GM12872 (cell line): ENCODE measurements at regions not wholly inside any gene's neighbourhood (a gene's known extent, or its start where the extent isn't known, plus 50 kb on each side); places are given as distances from the start of the nearest gene placed in this dataset.

ENCODE experiments used
- CTCF ChIP-seq: IDR thresholded peaks from 3 replicates; pipeline ENCODE4 v1.5.1; 2011; ENCODE audit warnings: low read depth, mild to moderate bottlenecking, low read length, moderate library complexity; ENCODE audit not compliant: insufficient read depth

- no peak for TF ChIP-seq CTCF
Observed at GRCh38 chr7:156128496-156128895, 316.2 kb upstream of the SHH start.

GRCh38 chr7:156127166-156128134 is 315.2 kb upstream of the SHH start:
- no peak for TF ChIP-seq CTCF

GRCh38 chr7:156125841-156126730 is 313.8 kb upstream of the SHH start:
- TF ChIP-seq CTCF = no peak

- no peak for TF ChIP-seq CTCF
Observed at GRCh38 chr7:156124356-156124755, 312.1 kb upstream of the SHH start.

GRCh38 chr7:156123362-156123761 is 311.1 kb upstream of the SHH start:
- no peak for TF ChIP-seq CTCF

- TF ChIP-seq CTCF = no peak
Observed at GRCh38 chr7:156122752-156123354, 310.6 kb upstream of the SHH start.

- TF ChIP-seq CTCF = no peak
Observed at GRCh38 chr7:156121956-156122355, 309.7 kb upstream of the SHH start.
